22Rv1 (cell line): ENCODE measurements at regions not wholly inside any gene's neighbourhood (a gene's known extent, or its start where the extent isn't known, plus 50 kb on each side); places are given as distances from the start of the nearest gene placed in this dataset.
"Not testable (repeated sequence)": the region's sequence is repeated elsewhere in the genome, so short reads cannot be mapped to it uniquely, and the experiment has no call there.

ENCODE experiments used
- CTCF ChIP-seq: fragments of 450-650 bp; IDR thresholded peaks from 2 replicates; pipeline ENCODE4 v1.5.1; 2017; ENCODE audit warnings: mild to moderate bottlenecking
- ZFX ChIP-seq: fragments of 450-650 bp; IDR thresholded peaks from 2 replicates; pipeline ENCODE4 v1.6.1; 2017; ENCODE audit warnings: antibody characterized with exemption, borderline replicate concordance

- TF ChIP-seq CTCF, ZFX: not testable (repeated sequence)
Observed at GRCh38 chr9:39009343-39009742, 278.6 kb downstream of the CNTNAP3 start.
